NB4 (cell line): ENCODE measurements at regions not wholly inside any gene's neighbourhood (a gene's known extent, or its start where the extent isn't known, plus 50 kb on each side); places are given as distances from the start of the nearest gene placed in this dataset.

ENCODE experiments used
- MYC ChIP-seq: IDR thresholded peaks from 2 replicates; pipeline ENCODE4 v1.6.1; 2011; ENCODE audit warnings: low read depth, low read length
- POLR2A ChIP-seq: IDR thresholded peaks from 2 replicates; pipeline ENCODE4 v1.6.1; 2011; ENCODE audit warnings: mild to moderate bottlenecking; ENCODE audit not compliant: insufficient read length; ENCODE audit errors: extremely low read depth
- TF ChIP-seq, protein P1 (sequence below): IDR thresholded peaks from one replicate; pipeline ENCODE4 v1.5.1; 2012; ENCODE audit warnings: low read depth, low read length
- TF ChIP-seq, protein P2 (sequence below): IDR thresholded peaks from 2 replicates; pipeline ENCODE4 v1.6.1; 2011; ENCODE audit warnings: low read depth, low read length

DNA sequence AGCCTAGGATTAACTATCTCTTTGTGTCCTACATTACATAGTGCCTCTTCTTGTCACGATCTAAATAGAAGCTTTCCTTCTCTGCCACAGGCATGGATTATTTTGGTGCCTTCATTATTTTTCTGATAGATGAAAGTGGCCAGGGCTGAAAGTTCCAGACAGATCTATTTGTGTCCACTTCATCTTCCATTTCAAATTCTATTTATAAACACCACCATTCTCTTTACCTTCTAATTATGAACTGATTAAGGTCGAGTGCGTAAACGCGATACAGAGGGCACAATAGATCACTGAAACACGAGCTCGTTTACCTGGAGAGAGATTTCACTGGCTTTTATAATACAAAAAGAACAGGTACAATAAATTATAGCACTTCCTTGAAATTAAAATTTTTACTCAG, 105.0 kb downstream of the EDEM1 start:
- TF ChIP-seq, protein P1, sequence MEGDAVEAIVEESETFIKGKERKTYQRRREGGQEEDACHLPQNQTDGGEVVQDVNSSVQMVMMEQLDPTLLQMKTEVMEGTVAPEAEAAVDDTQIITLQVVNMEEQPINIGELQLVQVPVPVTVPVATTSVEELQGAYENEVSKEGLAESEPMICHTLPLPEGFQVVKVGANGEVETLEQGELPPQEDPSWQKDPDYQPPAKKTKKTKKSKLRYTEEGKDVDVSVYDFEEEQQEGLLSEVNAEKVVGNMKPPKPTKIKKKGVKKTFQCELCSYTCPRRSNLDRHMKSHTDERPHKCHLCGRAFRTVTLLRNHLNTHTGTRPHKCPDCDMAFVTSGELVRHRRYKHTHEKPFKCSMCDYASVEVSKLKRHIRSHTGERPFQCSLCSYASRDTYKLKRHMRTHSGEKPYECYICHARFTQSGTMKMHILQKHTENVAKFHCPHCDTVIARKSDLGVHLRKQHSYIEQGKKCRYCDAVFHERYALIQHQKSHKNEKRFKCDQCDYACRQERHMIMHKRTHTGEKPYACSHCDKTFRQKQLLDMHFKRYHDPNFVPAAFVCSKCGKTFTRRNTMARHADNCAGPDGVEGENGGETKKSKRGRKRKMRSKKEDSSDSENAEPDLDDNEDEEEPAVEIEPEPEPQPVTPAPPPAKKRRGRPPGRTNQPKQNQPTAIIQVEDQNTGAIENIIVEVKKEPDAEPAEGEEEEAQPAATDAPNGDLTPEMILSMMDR, result no peak
- TF ChIP-seq, protein P2, sequence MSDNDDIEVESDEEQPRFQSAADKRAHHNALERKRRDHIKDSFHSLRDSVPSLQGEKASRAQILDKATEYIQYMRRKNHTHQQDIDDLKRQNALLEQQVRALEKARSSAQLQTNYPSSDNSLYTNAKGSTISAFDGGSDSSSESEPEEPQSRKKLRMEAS, result no peak
- no peak for TF ChIP-seq POLR2A
- TF ChIP-seq MYC, result no peak
